OCI-LY1 (cell line): ENCODE measurements at regions not wholly inside any gene's neighbourhood (a gene's known extent, or its start where the extent isn't known, plus 50 kb on each side); places are given as distances from the start of the nearest gene placed in this dataset.

ENCODE experiments used
- EZH2 ChIP-seq: fragments of 200-600 bp; sonication (generic), shearing (Covaris generic); IDR thresholded peaks from 2 replicates; pipeline ENCODE4 v1.8.0; 2017; ENCODE audit warnings: borderline replicate concordance, mixed run types, mild to moderate bottlenecking, antibody characterized with exemption, low read length, moderate library complexity, mixed read lengths
- TF ChIP-seq, protein P1 (sequence below): fragments of 200-600 bp; sonication (generic), shearing (Covaris generic); IDR thresholded peaks from 2 replicates; pipeline ENCODE4 v1.5.1; 2017; ENCODE audit warnings: mild to moderate bottlenecking, antibody characterized with exemption, low read length, moderate library complexity, mixed read lengths

DNA sequence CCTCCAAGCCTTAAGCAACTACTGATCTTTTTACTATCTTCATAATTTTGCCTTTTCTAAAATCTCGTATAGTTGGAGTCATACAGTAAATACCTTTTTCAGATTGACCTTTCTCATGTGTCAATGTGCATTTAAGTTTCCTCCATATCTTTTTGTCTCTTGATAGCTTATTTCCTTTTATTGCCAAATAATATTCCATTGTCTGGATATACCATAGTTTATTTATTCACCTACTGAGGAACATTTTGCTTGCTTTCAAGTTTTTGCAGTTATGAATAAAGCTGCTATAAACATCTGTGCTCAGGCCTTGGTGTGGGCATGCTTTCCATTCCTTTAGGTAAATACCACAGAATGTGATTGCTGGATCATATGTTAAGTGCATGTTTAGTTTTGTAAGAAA is 161.2 kb upstream of the GNAI1 start:
- TF ChIP-seq, protein P1, sequence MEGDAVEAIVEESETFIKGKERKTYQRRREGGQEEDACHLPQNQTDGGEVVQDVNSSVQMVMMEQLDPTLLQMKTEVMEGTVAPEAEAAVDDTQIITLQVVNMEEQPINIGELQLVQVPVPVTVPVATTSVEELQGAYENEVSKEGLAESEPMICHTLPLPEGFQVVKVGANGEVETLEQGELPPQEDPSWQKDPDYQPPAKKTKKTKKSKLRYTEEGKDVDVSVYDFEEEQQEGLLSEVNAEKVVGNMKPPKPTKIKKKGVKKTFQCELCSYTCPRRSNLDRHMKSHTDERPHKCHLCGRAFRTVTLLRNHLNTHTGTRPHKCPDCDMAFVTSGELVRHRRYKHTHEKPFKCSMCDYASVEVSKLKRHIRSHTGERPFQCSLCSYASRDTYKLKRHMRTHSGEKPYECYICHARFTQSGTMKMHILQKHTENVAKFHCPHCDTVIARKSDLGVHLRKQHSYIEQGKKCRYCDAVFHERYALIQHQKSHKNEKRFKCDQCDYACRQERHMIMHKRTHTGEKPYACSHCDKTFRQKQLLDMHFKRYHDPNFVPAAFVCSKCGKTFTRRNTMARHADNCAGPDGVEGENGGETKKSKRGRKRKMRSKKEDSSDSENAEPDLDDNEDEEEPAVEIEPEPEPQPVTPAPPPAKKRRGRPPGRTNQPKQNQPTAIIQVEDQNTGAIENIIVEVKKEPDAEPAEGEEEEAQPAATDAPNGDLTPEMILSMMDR: no peak
- TF ChIP-seq EZH2: no peak
